Activated CD4-positive, alpha-beta memory T cell treated with anti-CD3 and anti-CD28 coated beads for 36 hours (primary cell): ENCODE measurements at regions not wholly inside any gene's neighbourhood (a gene's known extent, or its start where the extent isn't known, plus 50 kb on each side); places are given as distances from the start of the nearest gene placed in this dataset.
"Not testable (repeated sequence)": the region's sequence is repeated elsewhere in the genome, so short reads cannot be mapped to it uniquely, and the experiment has no call there.

Experiments
- CTCF ChIA-PET: fragments of 350-600 bp; sonication (Branson Sonifier 250); formaldehyde crosslinking; loops from one replicate; lab custom pipeline; 2021; ENCODE audit warnings: antibody characterized with exemption, inconsistent platforms; lab: Charles Lee
- POLR2A ChIA-PET: fragments of 350-600 bp; sonication (Branson Sonifier 250); formaldehyde crosslinking; loops from one replicate; lab custom pipeline; 2021; ENCODE audit warnings: antibody characterized with exemption; lab: Charles Lee
- DNase-seq: peaks from one replicate; pipeline ENCODE4 v3.0.0-alpha.2; 2020
- H3K27ac Mint-ChIP-seq: one replicate; pipeline ENCODE4 v1.8.0; 2021; ENCODE audit warnings: mixed read lengths
- H3K27me3 Mint-ChIP-seq: one replicate; pipeline ENCODE4 v1.8.0; 2021; ENCODE audit warnings: mixed read lengths
- H3K36me3 Mint-ChIP-seq: one replicate; pipeline ENCODE4 v1.8.0; 2021; ENCODE audit warnings: mixed read lengths
- H3K4me1 Mint-ChIP-seq: one replicate; pipeline ENCODE4 v1.8.0; 2021; ENCODE audit warnings: low read depth, mixed read lengths
- H3K4me3 Mint-ChIP-seq: one replicate; pipeline ENCODE4 v1.8.0; 2021; ENCODE audit warnings: mild to moderate bottlenecking, mixed read lengths
- H3K9me3 Mint-ChIP-seq: one replicate; pipeline ENCODE4 v1.8.0; 2021; ENCODE audit warnings: mixed read lengths
- intact Hi-C: fragments of 100-400 bp; cut with micrococcal nuclease; formaldehyde crosslinking; loops from one replicate; pipeline ENCODE4 v1.15.1; 2023

- H3K27me3 Mint-ChIP-seq, CTCF ChIA-PET, H3K9me3 Mint-ChIP-seq, DNase-seq, H3K4me3 Mint-ChIP-seq, intact Hi-C loops, H3K4me1 Mint-ChIP-seq, POLR2A ChIA-PET, H3K36me3 Mint-ChIP-seq, H3K27ac Mint-ChIP-seq: not testable (repeated sequence)
Measured at GRCh38 chr16:33913601-33914000, 454.2 kb downstream of the TP53TG3F start.

GRCh38 chr16:33920761-33921545 lies 461.5 kb downstream of the TP53TG3F start:
- H3K4me1 Mint-ChIP-seq, CTCF ChIA-PET, intact Hi-C loops, H3K36me3 Mint-ChIP-seq, H3K27me3 Mint-ChIP-seq, H3K4me3 Mint-ChIP-seq, DNase-seq, POLR2A ChIA-PET, H3K9me3 Mint-ChIP-seq, H3K27ac Mint-ChIP-seq: not testable (repeated sequence)

- H3K4me1 Mint-ChIP-seq, intact Hi-C loops, H3K27me3 Mint-ChIP-seq, POLR2A ChIA-PET, H3K36me3 Mint-ChIP-seq, H3K4me3 Mint-ChIP-seq, H3K9me3 Mint-ChIP-seq, CTCF ChIA-PET, DNase-seq, H3K27ac Mint-ChIP-seq: not testable (repeated sequence)
Measured at GRCh38 chr16:33922914-33923313, 463.5 kb downstream of the TP53TG3F start.

- H3K27ac Mint-ChIP-seq, intact Hi-C loops, CTCF ChIA-PET, H3K4me3 Mint-ChIP-seq, POLR2A ChIA-PET, H3K9me3 Mint-ChIP-seq, H3K4me1 Mint-ChIP-seq, DNase-seq, H3K36me3 Mint-ChIP-seq, H3K27me3 Mint-ChIP-seq: not testable (repeated sequence)
Measured at GRCh38 chr16:33928026-33928425, 468.6 kb downstream of the TP53TG3F start.

- H3K36me3 Mint-ChIP-seq, H3K9me3 Mint-ChIP-seq, H3K4me1 Mint-ChIP-seq, POLR2A ChIA-PET, CTCF ChIA-PET, H3K27ac Mint-ChIP-seq, H3K4me3 Mint-ChIP-seq, intact Hi-C loops, DNase-seq, H3K27me3 Mint-ChIP-seq: not testable (repeated sequence)
Measured at GRCh38 chr16:33932191-33932590, 472.8 kb downstream of the TP53TG3F start.

GRCh38 chr16:33933039-33933438 lies 473.6 kb downstream of the TP53TG3F start:
- intact Hi-C loops, H3K36me3 Mint-ChIP-seq, POLR2A ChIA-PET, H3K4me1 Mint-ChIP-seq, H3K9me3 Mint-ChIP-seq, CTCF ChIA-PET, DNase-seq, H3K27ac Mint-ChIP-seq, H3K4me3 Mint-ChIP-seq, H3K27me3 Mint-ChIP-seq: not testable (repeated sequence)

- DNase-seq, H3K4me1 Mint-ChIP-seq, H3K27ac Mint-ChIP-seq, H3K9me3 Mint-ChIP-seq, intact Hi-C loops, POLR2A ChIA-PET, H3K27me3 Mint-ChIP-seq, H3K4me3 Mint-ChIP-seq, CTCF ChIA-PET, H3K36me3 Mint-ChIP-seq: not testable (repeated sequence)
Measured at GRCh38 chr16:33935766-33936165, 476.4 kb downstream of the TP53TG3F start.

- POLR2A ChIA-PET, DNase-seq, H3K4me1 Mint-ChIP-seq, H3K4me3 Mint-ChIP-seq, H3K27ac Mint-ChIP-seq, CTCF ChIA-PET, H3K9me3 Mint-ChIP-seq, H3K36me3 Mint-ChIP-seq, intact Hi-C loops, H3K27me3 Mint-ChIP-seq: not testable (repeated sequence)
Measured at GRCh38 chr16:33938097-33938496, 478.7 kb downstream of the TP53TG3F start.

GRCh38 chr16:33961536-33961935 lies 502.1 kb downstream of the TP53TG3F start:
- H3K36me3 Mint-ChIP-seq, H3K4me3 Mint-ChIP-seq, H3K9me3 Mint-ChIP-seq, DNase-seq, CTCF ChIA-PET, intact Hi-C loops, H3K27me3 Mint-ChIP-seq, POLR2A ChIA-PET, H3K27ac Mint-ChIP-seq, H3K4me1 Mint-ChIP-seq: not testable (repeated sequence)

GRCh38 chr16:33965534-33965933 lies 506.1 kb downstream of the TP53TG3F start:
- DNase-seq, CTCF ChIA-PET, H3K4me3 Mint-ChIP-seq, H3K36me3 Mint-ChIP-seq, H3K27me3 Mint-ChIP-seq, H3K4me1 Mint-ChIP-seq, H3K27ac Mint-ChIP-seq, H3K9me3 Mint-ChIP-seq, intact Hi-C loops, POLR2A ChIA-PET: not testable (repeated sequence)

GRCh38 chr16:33966855-33967254 lies 507.4 kb downstream of the TP53TG3F start:
- intact Hi-C loops, H3K4me1 Mint-ChIP-seq, H3K36me3 Mint-ChIP-seq, H3K9me3 Mint-ChIP-seq, POLR2A ChIA-PET, H3K27ac Mint-ChIP-seq, DNase-seq, CTCF ChIA-PET, H3K27me3 Mint-ChIP-seq, H3K4me3 Mint-ChIP-seq: not testable (repeated sequence)

- H3K4me1 Mint-ChIP-seq, DNase-seq, POLR2A ChIA-PET, H3K36me3 Mint-ChIP-seq, intact Hi-C loops, CTCF ChIA-PET, H3K27me3 Mint-ChIP-seq, H3K27ac Mint-ChIP-seq, H3K9me3 Mint-ChIP-seq, H3K4me3 Mint-ChIP-seq: not testable (repeated sequence)
Measured at GRCh38 chr16:33974557-33974956, 515.1 kb downstream of the TP53TG3F start.

- H3K4me3 Mint-ChIP-seq, H3K27me3 Mint-ChIP-seq, CTCF ChIA-PET, H3K36me3 Mint-ChIP-seq, DNase-seq, H3K4me1 Mint-ChIP-seq, POLR2A ChIA-PET, H3K27ac Mint-ChIP-seq, intact Hi-C loops, H3K9me3 Mint-ChIP-seq: not testable (repeated sequence)
Measured at GRCh38 chr16:33975744-33976143, 516.3 kb downstream of the TP53TG3F start.
